Testis (tissue), 2 donors: ENCODE measurements at regions not wholly inside any gene's neighbourhood (a gene's known extent, or its start where the extent isn't known, plus 50 kb on each side); places are given as distances from the start of the nearest gene placed in this dataset.

Experiments
- DNase-seq: peaks from one replicate; pipeline ENCODE4 v3.0.0-alpha.2; 2019
- H3K27ac ChIP-seq, 2 donors: fragments of 200-600 bp; sonication (generic); one replicate each; pipeline ENCODE4 v1.5.1; 2019
- H3K27me3 ChIP-seq: fragments of 200-600 bp; sonication (generic); one replicate; pipeline ENCODE4 v1.5.1; 2019
- H3K36me3 ChIP-seq: fragments of 200-600 bp; sonication (generic); one replicate; pipeline ENCODE4 v1.5.1; 2017; ENCODE audit warnings: low read depth; ENCODE audit errors: missing control alignments
- H3K4me1 ChIP-seq: fragments of 200-600 bp; sonication (generic); one replicate; pipeline ENCODE4 v1.5.1; 2019
- H3K4me3 ChIP-seq, 2 donors: fragments of 200-600 bp; sonication (generic); one replicate each; pipeline ENCODE4 v1.5.1; 2017 to 2019
- H3K9me3 ChIP-seq: fragments of 200-600 bp; sonication (generic); one replicate; pipeline ENCODE4 v1.5.1; 2017
- CTCF ChIP-seq, 3 experiments: fragments of 450-650 bp in 2 of 3; fragments of 200-600 bp in 1 of 3; sonication (generic) in 1 of 3; IDR thresholded peaks; one replicate each; pipeline ENCODE4 v1.5.1; 2016 to 2019; ENCODE audit warnings: antibody characterized with exemption in 3 of 3, mild to moderate bottlenecking in 2 of 3, moderate library complexity in 1 of 3
- POLR2A ChIP-seq: fragments of 450-650 bp; IDR thresholded peaks from one replicate; pipeline ENCODE4 v1.6.1; 2017; ENCODE audit warnings: antibody characterized with exemption, mild to moderate bottlenecking, moderate library complexity
- WGBS, 2 donors: methylation state at CpG; one replicate each; pipeline ENCODE4 v1.1.5; 2018; 5-methylcytosine and 5-hydroxymethylcytosine counted together
- intact Hi-C: fragments of 100-400 bp; cut with DNase I; formaldehyde crosslinking; loops from one replicate; pipeline ENCODE4 v1.15.1; 2023; ENCODE audit warnings: low total_unique reads

- Histone ChIP-seq H3K36me3 (no peaks in the 10 kb centered on the region), H3K27ac (no peak overlapping the region), H3K9me3 (no peaks in the 10 kb centered on the region), H3K4me1 (no peaks in the 10 kb centered on the region), H3K4me3 (no peak overlapping the region), H3K27me3 (no peaks in the 10 kb centered on the region)
- intact Hi-C loops, result no loop called here
- no peak for TF ChIP-seq CTCF (IDR thresholded peaks at IDR 0.05)
- no peak for TF ChIP-seq POLR2A
- WGBS, 2 donors, result 77 to 80% methylated on average over 16 to 17 of the region's 17 CpGs
- no peak for DNase-seq
These were observed 547.4 kb downstream of the PTPRU start for GRCh38 chr1:29783508-29784275.

- Histone ChIP-seq H3K4me1 (no peaks in the 10 kb centered on the region), H3K4me3 (no peak overlapping the region), H3K9me3 (no peaks in the 10 kb centered on the region), H3K27me3 (no peaks in the 10 kb centered on the region), H3K27ac (no peak overlapping the region), H3K36me3 (no peaks in the 10 kb centered on the region)
- intact Hi-C loops, result no loop called here
- no peak for DNase-seq
- 78 to 89% methylated on average over 6 of the region's 6 CpGs for WGBS, 2 donors
- TF ChIP-seq POLR2A (no peak), CTCF (IDR thresholded peaks at IDR 0.05) (no peak)
These were observed 546.7 kb downstream of the PTPRU start for GRCh38 chr1:29782846-29783507.

GRCh38 chr1:29779146-29779545 lies 542.8 kb downstream of the PTPRU start:
- Histone ChIP-seq H3K4me3 (no peak overlapping the region), H3K4me1 (no peaks in the 10 kb centered on the region), H3K27me3 (no peaks in the 10 kb centered on the region), H3K9me3 (no peaks in the 10 kb centered on the region), H3K36me3 (no peaks in the 10 kb centered on the region), H3K27ac (no peak overlapping the region)
- DNase-seq, result no peak
- intact Hi-C loops, result no loop called here
- no peak for TF ChIP-seq POLR2A
- no peak for TF ChIP-seq CTCF (IDR thresholded peaks at IDR 0.05)
- WGBS, 2 donors, result 70 to 73% methylated on average over 5 of the region's 5 CpGs

- no peaks in the 10 kb centered on the region for H3K27me3 ChIP-seq
- intact Hi-C loops, result no loop called here
- no peak overlapping the region for H3K4me3 ChIP-seq
- TF ChIP-seq CTCF (IDR thresholded peaks at IDR 0.05) (no peak), POLR2A (no peak)
- H3K36me3 ChIP-seq, result no peaks in the 10 kb centered on the region
- H3K27ac ChIP-seq, result no peak overlapping the region
- H3K9me3 ChIP-seq, result no peaks in the 10 kb centered on the region
- no peaks in the 10 kb centered on the region for H3K4me1 ChIP-seq
- DNase-seq, result no peak
- WGBS, 2 donors, result 87 to 97% methylated on average over 2 of the region's 2 CpGs
These were observed 541.2 kb downstream of the PTPRU start for GRCh38 chr1:29777522-29777921.
